ENCODE measurements at regions not wholly inside any gene's neighbourhood (a gene's known extent, or its start where the extent isn't known, plus 50 kb on each side); places are given as distances from the start of the nearest gene placed in this dataset.

GRCh38 chr6:167426084-167426483 is 101.2 kb downstream of the TTLL2 start:
- Histone ChIP-seq H3K27ac (ENCODE audit: extremely low read length, insufficient read depth, low read length) (no peak overlapping the region), H3K4me1 (ENCODE audit: insufficient read depth, low read length) (peaks cover 33% of the 10 kb centered on the region), H3K9ac (ENCODE audit: insufficient read depth, low read depth, low read length) (no peak overlapping the region), H3K9me3 (ENCODE audit: low read length) (no peaks in the 10 kb centered on the region), H2AFZ (ENCODE audit: low read length) (no peak overlapping the region), H4K20me1 (ENCODE audit: insufficient read depth, low read length) (no peaks in the 10 kb centered on the region), H3K36me3 (replicated peaks in 1 of 2; ENCODE audit: control insufficient read depth in 1 of 2, insufficient read depth in 2 of 2, low read length in 2 of 2) (no peaks in the 10 kb centered on the region; a peak in 2 of 5 replicates), H3K79me2 (ENCODE audit: insufficient read depth, low read length) (peaks cover 2% of the 10 kb centered on the region), H3K4me2 (ENCODE audit: low read depth, low read length) (no peak overlapping the region), H3K4me3 (replicated peaks in 1 of 3; ENCODE audit: insufficient read depth in 1 of 3, low read depth in 2 of 3, low read length in 3 of 3) (no peak overlapping the region), H3K27me3 (ENCODE audit: control insufficient read depth in 1 of 2, insufficient read depth in 2 of 2, low read length in 2 of 2) (no peaks in the 10 kb centered on the region)
- intact Hi-C loops (cut with micrococcal nuclease; ENCODE audit: unreplicated experiment) (no loop called here), in situ Hi-C loops (cut with HindIII; ENCODE audit: extremely low pct_ligation_motif_present, low pct_unique_long_range_greater_than_20kb) (no loop called here)
- ChIA-PET CTCF (ENCODE audit: low intra/inter-chr PET ratio, low total read pairs) (no interaction called here), POLR2A (no interaction called here)
- WGBS (ENCODE audit: low lambda C conversion rate) = 46% methylated on average over 5 of the region's 5 CpGs
- BruUV-seq (replicated peaks) = no TSS peak
- TF ChIP-seq, protein P1, sequence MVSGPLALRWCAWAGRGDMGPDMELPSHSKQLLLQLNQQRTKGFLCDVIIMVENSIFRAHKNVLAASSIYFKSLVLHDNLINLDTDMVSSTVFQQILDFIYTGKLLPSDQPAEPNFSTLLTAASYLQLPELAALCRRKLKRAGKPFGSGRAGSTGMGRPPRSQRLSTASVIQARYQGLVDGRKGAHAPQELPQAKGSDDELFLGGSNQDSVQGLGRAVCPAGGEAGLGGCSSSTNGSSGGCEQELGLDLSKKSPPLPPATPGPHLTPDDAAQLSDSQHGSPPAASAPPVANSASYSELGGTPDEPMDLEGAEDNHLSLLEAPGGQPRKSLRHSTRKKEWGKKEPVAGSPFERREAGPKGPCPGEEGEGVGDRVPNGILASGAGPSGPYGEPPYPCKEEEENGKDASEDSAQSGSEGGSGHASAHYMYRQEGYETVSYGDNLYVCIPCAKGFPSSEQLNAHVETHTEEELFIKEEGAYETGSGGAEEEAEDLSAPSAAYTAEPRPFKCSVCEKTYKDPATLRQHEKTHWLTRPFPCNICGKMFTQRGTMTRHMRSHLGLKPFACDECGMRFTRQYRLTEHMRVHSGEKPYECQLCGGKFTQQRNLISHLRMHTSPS (CRISPR knock-in tag; IDR thresholded peaks at IDR 0.05; ENCODE audit: low read depth) = no peak
- TF ChIP-seq THAP11 (CRISPR knock-in tag; IDR thresholded peaks at IDR 0.05) (no peak), ISX (CRISPR knock-in tag; conservative IDR thresholded peaks at IDR 0.05) (no peak), ZFP1 (CRISPR knock-in tag; IDR thresholded peaks at IDR 0.05) (no peak), GFI1 (CRISPR knock-in tag; IDR thresholded peaks at IDR 0.05; ENCODE audit: borderline replicate concordance) (no peak), FOXO4 (CRISPR knock-in tag; conservative IDR thresholded peaks at IDR 0.05) (no peak), ELF1 (CRISPR knock-in tag; IDR thresholded peaks at IDR 0.05) (no peak), ZNF230 (CRISPR knock-in tag; IDR thresholded peaks at IDR 0.05) (no peak)
- no peak for DNase-seq (ENCODE audit: low spot score)
- no peak for FAIRE-seq
- ATAC-seq = no peak
